ENCODE measurements at regions not wholly inside any gene's neighbourhood (a gene's known extent, or its start where the extent isn't known, plus 50 kb on each side); places are given as distances from the start of the nearest gene placed in this dataset.
A peak's percentile ranks its signal among the peaks of the same experiment; 100 is the strongest.
"Not testable (repeated sequence)": the region's sequence is repeated elsewhere in the genome, so short reads cannot be mapped to it uniquely, and the experiment has no call there.

GRCh38 chr12:67758521-67758920 is 110.0 kb downstream of the DYRK2 start:
- no peak for DNase-seq (ENCODE audit: low read depth in 4 of 4, low spot score in 3 of 4)

- no peak for DNase-seq (ENCODE audit: low read depth in 4 of 4, low spot score in 3 of 4)
Measured at GRCh38 chr12:67759829-67760228, 111.3 kb downstream of the DYRK2 start.

- no peak for DNase-seq (ENCODE audit: low read depth in 4 of 4, low spot score in 3 of 4)
Measured at GRCh38 chr12:67760586-67761275, 112.2 kb downstream of the DYRK2 start.

- DNase-seq (ENCODE audit: low read depth in 4 of 4, low spot score in 3 of 4) = no peak
Measured at GRCh38 chr12:67761566-67761965, 113.0 kb downstream of the DYRK2 start.

- no peak for DNase-seq (ENCODE audit: low read depth in 4 of 4, low spot score in 3 of 4)
Measured at GRCh38 chr12:67764055-67764454, 115.5 kb downstream of the DYRK2 start.

- no peak for DNase-seq (ENCODE audit: low read depth in 4 of 4, low spot score in 3 of 4)
Measured at GRCh38 chr12:67764946-67765619, 116.5 kb downstream of the DYRK2 start.

GRCh38 chr12:67765776-67766766 is 117.5 kb downstream of the DYRK2 start:
- DNase-seq (ENCODE audit: low read depth in 4 of 4, low spot score in 3 of 4) = no peak

- peak; percentile 38 to 70 (median 42) for DNase-seq (ENCODE audit: low read depth in 4 of 4, low spot score in 3 of 4)
Measured at GRCh38 chr12:67772267-67773169, 124.0 kb downstream of the DYRK2 start.

GRCh38 chr12:67773896-67774295 is 125.4 kb downstream of the DYRK2 start:
- no peak for DNase-seq (ENCODE audit: low read depth in 4 of 4, low spot score in 3 of 4)

- no peak for DNase-seq (ENCODE audit: low read depth in 4 of 4, low spot score in 3 of 4)
Measured at GRCh38 chr12:67774983-67775587, 126.5 kb downstream of the DYRK2 start.

- DNase-seq (ENCODE audit: low read depth in 4 of 4, low spot score in 3 of 4) = no peak
Measured at GRCh38 chr12:67780580-67781084, 132.1 kb downstream of the DYRK2 start.

- DNase-seq (ENCODE audit: low read depth in 4 of 4, low spot score in 3 of 4) = no peak
Measured at GRCh38 chr12:67782573-67782972, 134.0 kb downstream of the DYRK2 start.

- no peak for DNase-seq (ENCODE audit: low read depth in 4 of 4, low spot score in 3 of 4)
Measured at GRCh38 chr12:67783393-67783792, 134.8 kb downstream of the DYRK2 start.

GRCh38 chr12:67784831-67785230 is 136.3 kb downstream of the DYRK2 start:
- no peak for DNase-seq (ENCODE audit: low read depth in 4 of 4, low spot score in 3 of 4)

- no peak for DNase-seq (ENCODE audit: low read depth in 4 of 4, low spot score in 3 of 4)
Measured at GRCh38 chr12:67786086-67786485, 137.5 kb downstream of the DYRK2 start.

- no peak for DNase-seq (ENCODE audit: low read depth in 4 of 4, low spot score in 3 of 4)
Measured at GRCh38 chr12:67788118-67788517, 139.6 kb downstream of the DYRK2 start.

- no peak for DNase-seq (ENCODE audit: low read depth in 4 of 4, low spot score in 3 of 4)
Measured at GRCh38 chr12:67789266-67789665, 140.7 kb downstream of the DYRK2 start.

GRCh38 chr12:67790660-67791059 is 142.1 kb downstream of the DYRK2 start:
- DNase-seq (ENCODE audit: low read depth in 4 of 4, low spot score in 3 of 4) = no peak

GRCh38 chr12:67791362-67791761 is 142.8 kb downstream of the DYRK2 start:
- DNase-seq (ENCODE audit: low read depth in 4 of 4, low spot score in 3 of 4) = not testable (repeated sequence)

All from right renal pelvis (tissue), 4 donors.